K562 (cell line): ENCODE measurements at regions not wholly inside any gene's neighbourhood (a gene's known extent, or its start where the extent isn't known, plus 50 kb on each side); places are given as distances from the start of the nearest gene placed in this dataset.

Experiments used
- ATF1 ChIP-seq, 2 experiments: fragments of 450-650 bp in 1 of 2; IDR thresholded peaks; 2 replicates each; pipeline ENCODE4 v1.6.1; 2016; ENCODE audit warnings: missing compliant biosample characterization in 1 of 2, missing genetic modification characterization in 1 of 2
- MCM2 ChIP-seq: fragments of 450-650 bp; IDR thresholded peaks from 2 replicates; pipeline ENCODE4 v1.6.1; 2017; ENCODE audit warnings: low read depth, mild to moderate bottlenecking

DNA sequence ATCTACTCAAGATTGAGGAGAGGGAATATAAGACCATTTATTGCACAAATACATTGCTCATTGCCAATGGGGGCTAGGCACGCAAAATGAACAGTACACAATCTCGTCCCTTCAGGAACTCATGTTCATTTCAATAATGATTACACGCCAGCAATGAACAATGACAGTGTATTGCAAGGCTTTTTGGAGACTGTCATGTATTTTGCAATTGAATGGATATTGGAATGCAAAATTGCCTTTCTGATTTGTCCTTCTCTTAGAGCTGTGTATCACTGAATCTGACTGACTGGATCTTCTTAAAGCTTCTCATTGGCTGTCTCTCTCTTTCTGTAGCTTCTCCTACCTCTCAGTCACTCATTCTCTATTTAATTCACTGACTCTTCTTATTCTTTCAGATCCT, 400.2 kb upstream of the DCN start:
- TF ChIP-seq MCM2: no peak
- TF ChIP-seq ATF1 (CRISPR knock-in tag; IDR thresholded peaks at IDR 0.05): no peak
- TF ChIP-seq ATF1 (tag; IDR thresholded peaks at IDR 0.05): no peak
